NCI-H1092 treated with DMSO at 0.1 percent for 48 hours (cell line): ENCODE measurements at regions not wholly inside any gene's neighbourhood (a gene's known extent, or its start where the extent isn't known, plus 50 kb on each side); places are given as distances from the start of the nearest gene placed in this dataset.
"Not testable (repeated sequence)": the region's sequence is repeated elsewhere in the genome, so short reads cannot be mapped to it uniquely, and the experiment has no call there.

Experiments used
- DNase-seq: peaks from one replicate; lab custom pipeline; 2025; lab: John Stamatoyannopoulos, UW

GRCh38 chr3:161600173-161600572 is 103.6 kb downstream of the OTOL1 start:
- peak; percentile 60 for DNase-seq

- DNase-seq, result no peak
Observed at GRCh38 chr3:161602475-161602874, 105.9 kb downstream of the OTOL1 start.

GRCh38 chr3:161602918-161603317 is 106.3 kb downstream of the OTOL1 start:
- no peak for DNase-seq

GRCh38 chr3:161607056-161607455 is 110.4 kb downstream of the OTOL1 start:
- no peak for DNase-seq

- DNase-seq, result no peak
Observed at GRCh38 chr3:161619351-161619750, 122.7 kb downstream of the OTOL1 start.

GRCh38 chr3:161630794-161631193 is 134.2 kb downstream of the OTOL1 start:
- no peak for DNase-seq

- DNase-seq, result no peak
Observed at GRCh38 chr3:161631536-161631935, 134.9 kb downstream of the OTOL1 start.

- DNase-seq, result no peak
Observed at GRCh38 chr3:161637559-161637958, 141.0 kb downstream of the OTOL1 start.

- not testable (repeated sequence) for DNase-seq
Observed at GRCh38 chr3:161639095-161639494, 142.5 kb downstream of the OTOL1 start.

- DNase-seq, result no peak
Observed at GRCh38 chr3:161640181-161640580, 143.6 kb downstream of the OTOL1 start.

- DNase-seq, result no peak
Observed at GRCh38 chr3:161641287-161641686, 144.7 kb downstream of the OTOL1 start.

GRCh38 chr3:161644891-161645635 is 148.5 kb downstream of the OTOL1 start:
- DNase-seq, result no peak

- DNase-seq, result no peak
Observed at GRCh38 chr3:161647936-161648470, 151.4 kb downstream of the OTOL1 start.

GRCh38 chr3:161649900-161650484 is 153.4 kb downstream of the OTOL1 start:
- DNase-seq, result no peak

- DNase-seq, result no peak
Observed at GRCh38 chr3:161657786-161658185, 161.2 kb downstream of the OTOL1 start.

GRCh38 chr3:161671141-161671540 is 174.5 kb downstream of the OTOL1 start:
- no peak for DNase-seq

- DNase-seq, result no peak
Observed at GRCh38 chr3:161672478-161672877, 175.9 kb downstream of the OTOL1 start.

- DNase-seq, result no peak
Observed at GRCh38 chr3:161673866-161674265, 177.3 kb downstream of the OTOL1 start.

- no peak for DNase-seq
Observed at GRCh38 chr3:161674402-161674801, 177.8 kb downstream of the OTOL1 start.

GRCh38 chr3:161681831-161682230 is 185.2 kb downstream of the OTOL1 start:
- not testable (repeated sequence) for DNase-seq

- DNase-seq, result no peak
Observed at GRCh38 chr3:161682715-161683114, 186.1 kb downstream of the OTOL1 start.

GRCh38 chr3:161689584-161690298 is 193.1 kb downstream of the OTOL1 start:
- peak; percentile 73 for DNase-seq

GRCh38 chr3:161690299-161690620 is 193.7 kb downstream of the OTOL1 start:
- no peak for DNase-seq
